ENCODE measurements at regions not wholly inside any gene's neighbourhood (a gene's known extent, or its start where the extent isn't known, plus 50 kb on each side); places are given as distances from the start of the nearest gene placed in this dataset.

DNA sequence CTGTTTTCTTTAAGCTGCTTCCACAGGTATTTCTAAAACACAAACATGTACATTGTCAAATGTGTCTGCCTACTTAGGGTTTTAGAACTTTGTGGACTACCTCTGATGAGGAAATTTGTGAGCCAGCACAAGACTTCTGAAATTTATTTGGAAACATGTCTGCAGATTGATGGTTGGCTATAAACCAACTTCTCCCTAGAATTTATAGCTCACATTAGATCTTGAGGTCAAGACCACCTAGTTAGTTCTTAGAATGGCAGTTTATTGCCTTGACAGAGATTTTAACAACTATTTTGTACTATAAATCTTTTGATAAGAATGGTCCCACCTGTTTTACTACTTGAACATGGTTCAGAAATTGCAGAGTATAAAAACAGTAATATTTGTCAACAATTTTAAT is 72.7 kb upstream of the AADAT start:
- no peak overlapping the region for H3K27ac ChIP-seq
- TF ChIP-seq, protein P1, sequence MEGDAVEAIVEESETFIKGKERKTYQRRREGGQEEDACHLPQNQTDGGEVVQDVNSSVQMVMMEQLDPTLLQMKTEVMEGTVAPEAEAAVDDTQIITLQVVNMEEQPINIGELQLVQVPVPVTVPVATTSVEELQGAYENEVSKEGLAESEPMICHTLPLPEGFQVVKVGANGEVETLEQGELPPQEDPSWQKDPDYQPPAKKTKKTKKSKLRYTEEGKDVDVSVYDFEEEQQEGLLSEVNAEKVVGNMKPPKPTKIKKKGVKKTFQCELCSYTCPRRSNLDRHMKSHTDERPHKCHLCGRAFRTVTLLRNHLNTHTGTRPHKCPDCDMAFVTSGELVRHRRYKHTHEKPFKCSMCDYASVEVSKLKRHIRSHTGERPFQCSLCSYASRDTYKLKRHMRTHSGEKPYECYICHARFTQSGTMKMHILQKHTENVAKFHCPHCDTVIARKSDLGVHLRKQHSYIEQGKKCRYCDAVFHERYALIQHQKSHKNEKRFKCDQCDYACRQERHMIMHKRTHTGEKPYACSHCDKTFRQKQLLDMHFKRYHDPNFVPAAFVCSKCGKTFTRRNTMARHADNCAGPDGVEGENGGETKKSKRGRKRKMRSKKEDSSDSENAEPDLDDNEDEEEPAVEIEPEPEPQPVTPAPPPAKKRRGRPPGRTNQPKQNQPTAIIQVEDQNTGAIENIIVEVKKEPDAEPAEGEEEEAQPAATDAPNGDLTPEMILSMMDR (IDR thresholded peaks at IDR 0.05): no peak
- no peak for TF ChIP-seq ZFX (IDR thresholded peaks at IDR 0.05; ENCODE audit: borderline replicate concordance)

DNA sequence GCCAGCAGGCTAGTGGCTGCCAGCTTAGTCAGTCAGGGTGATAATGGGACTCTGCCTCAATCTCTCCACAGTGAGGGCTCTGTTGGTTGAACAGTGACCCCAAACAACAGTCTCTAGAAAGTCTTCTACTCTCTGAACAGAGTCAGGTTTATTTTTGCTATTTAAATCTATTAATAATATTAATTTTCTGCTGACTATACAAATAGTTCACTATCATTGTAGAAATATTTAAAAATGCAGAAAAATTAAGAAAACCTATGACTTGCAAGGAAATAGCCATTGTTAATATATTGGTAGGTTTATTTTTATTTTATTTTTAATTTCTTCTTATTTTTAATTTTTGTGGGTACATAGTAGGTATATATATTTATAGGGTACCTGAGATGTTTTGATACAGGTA is 67.9 kb upstream of the AADAT start:
- H3K27ac ChIP-seq: no peak overlapping the region
- no peak for TF ChIP-seq ZFX (IDR thresholded peaks at IDR 0.05; ENCODE audit: borderline replicate concordance)
- TF ChIP-seq, protein P1 (IDR thresholded peaks at IDR 0.05): no peak

DNA sequence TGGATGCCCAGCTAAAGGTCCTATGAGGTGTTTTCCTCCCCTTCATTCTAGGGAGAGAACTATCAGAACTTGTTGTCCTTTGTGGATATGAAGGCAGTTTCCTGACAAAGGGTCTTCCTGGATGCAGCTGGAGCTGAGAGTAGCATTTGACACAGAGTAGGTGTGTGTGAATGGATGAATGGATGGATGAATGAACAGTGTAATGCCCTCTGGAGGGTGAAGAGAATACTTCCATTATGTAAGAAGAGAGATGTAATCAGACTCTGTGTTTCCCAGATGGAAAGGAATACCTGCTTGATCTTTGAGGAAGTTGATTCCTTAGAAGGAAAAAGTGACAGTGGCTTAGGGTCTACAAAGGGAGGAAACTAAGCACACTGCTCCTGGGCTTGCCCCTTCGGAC is 55.4 kb upstream of the AADAT start:
- TF ChIP-seq, protein P1 (IDR thresholded peaks at IDR 0.05): no peak
- TF ChIP-seq ZFX (IDR thresholded peaks at IDR 0.05; ENCODE audit: borderline replicate concordance): no peak

GRCh38 chr4:170139764-170140163 is 50.0 kb upstream of the AADAT start:
- TF ChIP-seq ZFX (IDR thresholded peaks at IDR 0.05; ENCODE audit: borderline replicate concordance): no peak
- TF ChIP-seq, protein P1 (IDR thresholded peaks at IDR 0.05): no peak
- H3K27ac ChIP-seq: no peak overlapping the region

More for the DNA sequence above, 55.4 kb upstream of the AADAT start:
- no peak overlapping the region for H3K27ac ChIP-seq
